Keratinocyte (primary cell): ENCODE measurements at regions not wholly inside any gene's neighbourhood (a gene's known extent, or its start where the extent isn't known, plus 50 kb on each side); places are given as distances from the start of the nearest gene placed in this dataset.

Experiments used
- DNase-seq: peaks from one replicate; pipeline ENCODE4 v3.0.0-alpha.2; 2011; ENCODE audit warnings: low read depth, missing footprints, low spot score
- FAIRE-seq: peaks from 2 replicates; lab custom pipeline; 2011; peaks lifted over from hg19 to GRCh38; lab: Jason Lieb, UNC
- H2AFZ ChIP-seq: 2 replicates; pipeline ENCODE4 v1.6.0; 2012; ENCODE audit warnings: low read length, control low read depth, inconsistent platforms; ENCODE audit not compliant: control insufficient read depth
- H3K27ac ChIP-seq: 2 replicates; pipeline ENCODE4 v1.5.1; 2011; ENCODE audit warnings: low read length; ENCODE audit not compliant: control insufficient read depth, insufficient read depth
- H3K27me3 ChIP-seq: 3 replicates; pipeline ENCODE4 v1.6.0; 2011; ENCODE audit warnings: low read length; ENCODE audit not compliant: control insufficient read depth, insufficient read depth; ENCODE audit errors: extremely low read depth
- H3K36me3 ChIP-seq, 2 experiments: 2 replicates in 1 of 2; 3 replicates in 1 of 2; pipeline ENCODE4 v1.5.1; 2011; ENCODE audit warnings: low read length in 2 of 2, mild to moderate bottlenecking in 1 of 2; ENCODE audit not compliant: control insufficient read depth in 2 of 2, insufficient read depth in 2 of 2; ENCODE audit errors: extremely low read depth in 1 of 2
- H3K4me1 ChIP-seq: 3 replicates; pipeline ENCODE4 v1.5.1; 2011; ENCODE audit warnings: low read length; ENCODE audit not compliant: control insufficient read depth, insufficient read depth; ENCODE audit errors: extremely low read depth
- H3K4me2 ChIP-seq: 3 replicates; pipeline ENCODE4 v1.6.0; 2011; ENCODE audit warnings: low read depth, low read length; ENCODE audit not compliant: control insufficient read depth, insufficient read depth; ENCODE audit errors: extremely low read depth
- H3K4me3 ChIP-seq, 3 experiments: fragments of 200-600 bp in 1 of 3; sonication (generic) in 1 of 3; 2 replicates in 2 of 3; 3 replicates in 1 of 3; pipeline ENCODE4 v1.5.1; 2011 to 2016; ENCODE audit warnings: low read length in 3 of 3, mild to moderate bottlenecking in 3 of 3, control low read depth in 2 of 3, inconsistent platforms in 1 of 3, low read depth in 1 of 3, mixed read lengths in 1 of 3, mixed run types in 1 of 3, moderate library complexity in 1 of 3; ENCODE audit not compliant: control insufficient read depth in 2 of 3, insufficient read depth in 2 of 3; ENCODE audit errors: extremely low read depth in 1 of 3
- H3K79me2 ChIP-seq: 2 replicates; pipeline ENCODE4 v1.6.0; 2012; ENCODE audit warnings: low read length; ENCODE audit not compliant: control insufficient read depth, insufficient read depth
- H3K9ac ChIP-seq: 3 replicates; pipeline ENCODE4 v1.6.0; 2011; ENCODE audit warnings: low read length; ENCODE audit not compliant: control insufficient read depth, insufficient read depth; ENCODE audit errors: extremely low read depth
- H3K9me1 ChIP-seq: 3 replicates; pipeline ENCODE4 v1.6.0; 2011; ENCODE audit warnings: low read length; ENCODE audit not compliant: control insufficient read depth, insufficient read depth; ENCODE audit errors: extremely low read depth
- H3K9me3 ChIP-seq: 2 replicates; pipeline ENCODE4 v1.5.1; 2012; ENCODE audit warnings: low read depth, low read length; ENCODE audit not compliant: control insufficient read depth
- H4K20me1 ChIP-seq: 3 replicates; pipeline ENCODE4 v1.6.0; 2011; ENCODE audit warnings: low read length; ENCODE audit not compliant: control insufficient read depth, insufficient read depth; ENCODE audit errors: extremely low read depth
- EZH2 ChIP-seq: IDR thresholded peaks from one replicate; pipeline ENCODE4 v1.6.1; 2012; ENCODE audit warnings: inconsistent platforms, mild to moderate bottlenecking, low read length, moderate library complexity
- dilution Hi-C: fragments of 300-500 bp; cut with MboI; formaldehyde crosslinking; loops from one replicate; pipeline ENCODE4 v1.7.0; 2020; ENCODE audit warnings: low sequenced_read_pairs; ENCODE audit not compliant: extremely low pct_ligation_motif_present
- TF ChIP-seq, protein P1 (sequence below), 3 experiments: IDR thresholded peaks in 1 of 3; conservative IDR thresholded peaks in 1 of 3; optimal IDR thresholded peaks in 1 of 3; 2 replicates in 2 of 3; 3 replicates in 1 of 3; pipeline versions ENCODE3 to v1.5.1; 2011; ENCODE audit warnings: low read length in 3 of 3, mild to moderate bottlenecking in 3 of 3, moderate library complexity in 2 of 3, control low read depth in 1 of 3, inconsistent platforms in 1 of 3; ENCODE audit not compliant: insufficient read depth in 2 of 3; ENCODE audit errors: extremely low read depth in 1 of 3

GRCh38 chr6:9515633-9516606, 899.0 kb downstream of the TFAP2A start:
- Histone ChIP-seq H3K4me3 (peak overlapping the region; percentile 8 to 52 (median 18)), H2AFZ (peak overlapping the region; percentile 51), H3K4me1 (peaks cover 58% of the 10 kb centered on the region), H3K9me1 (no peaks in the 10 kb centered on the region), H3K27ac (peak overlapping the region; percentile 71), H4K20me1 (no peaks in the 10 kb centered on the region), H3K36me3 (no peaks in the 10 kb centered on the region), H3K9me3 (no peaks in the 10 kb centered on the region), H3K79me2 (no peaks in the 10 kb centered on the region), H3K9ac (no peak overlapping the region), H3K27me3 (no peaks in the 10 kb centered on the region), H3K4me2 (peak overlapping the region; percentile 87)
- TF ChIP-seq EZH2: no peak
- DNase-seq: no peak
- FAIRE-seq: peak; percentile 95
- dilution Hi-C loops: no loop called here

DNA sequence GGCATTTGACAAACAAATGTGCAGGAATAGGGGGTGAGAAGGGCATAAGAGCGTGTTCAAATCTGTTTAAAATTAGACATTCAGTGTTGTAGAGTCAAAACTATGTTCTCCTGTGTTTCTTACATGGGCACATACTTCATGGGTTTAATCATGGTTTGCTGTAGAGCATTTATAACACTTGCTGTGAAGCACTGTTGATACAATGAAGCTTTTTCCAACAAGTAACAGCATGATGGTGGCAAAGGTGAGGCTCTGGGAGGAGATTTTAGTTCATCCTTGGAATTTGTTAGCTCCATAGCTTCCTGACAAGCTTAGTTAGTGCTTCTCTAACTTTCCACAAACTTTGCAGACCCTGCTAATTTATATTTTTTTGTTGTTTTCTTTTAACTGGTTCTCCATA, 900.7 kb downstream of the TFAP2A start:
- no peaks in the 10 kb centered on the region for H3K9me1 ChIP-seq
- H3K4me2 ChIP-seq: peak overlapping the region; percentile 49
- H3K9me3 ChIP-seq: no peaks in the 10 kb centered on the region
- peak; percentile 89 for FAIRE-seq
- H3K27ac ChIP-seq: peak overlapping the region; percentile 61
- no peaks in the 10 kb centered on the region for H3K79me2 ChIP-seq
- no peak for DNase-seq
- no peaks in the 10 kb centered on the region for H3K27me3 ChIP-seq
- H3K4me1 ChIP-seq: peaks cover 43% of the 10 kb centered on the region
- TF ChIP-seq, protein P1, sequence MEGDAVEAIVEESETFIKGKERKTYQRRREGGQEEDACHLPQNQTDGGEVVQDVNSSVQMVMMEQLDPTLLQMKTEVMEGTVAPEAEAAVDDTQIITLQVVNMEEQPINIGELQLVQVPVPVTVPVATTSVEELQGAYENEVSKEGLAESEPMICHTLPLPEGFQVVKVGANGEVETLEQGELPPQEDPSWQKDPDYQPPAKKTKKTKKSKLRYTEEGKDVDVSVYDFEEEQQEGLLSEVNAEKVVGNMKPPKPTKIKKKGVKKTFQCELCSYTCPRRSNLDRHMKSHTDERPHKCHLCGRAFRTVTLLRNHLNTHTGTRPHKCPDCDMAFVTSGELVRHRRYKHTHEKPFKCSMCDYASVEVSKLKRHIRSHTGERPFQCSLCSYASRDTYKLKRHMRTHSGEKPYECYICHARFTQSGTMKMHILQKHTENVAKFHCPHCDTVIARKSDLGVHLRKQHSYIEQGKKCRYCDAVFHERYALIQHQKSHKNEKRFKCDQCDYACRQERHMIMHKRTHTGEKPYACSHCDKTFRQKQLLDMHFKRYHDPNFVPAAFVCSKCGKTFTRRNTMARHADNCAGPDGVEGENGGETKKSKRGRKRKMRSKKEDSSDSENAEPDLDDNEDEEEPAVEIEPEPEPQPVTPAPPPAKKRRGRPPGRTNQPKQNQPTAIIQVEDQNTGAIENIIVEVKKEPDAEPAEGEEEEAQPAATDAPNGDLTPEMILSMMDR (optimal IDR thresholded peaks at IDR 0.05 in 1 of 3, IDR thresholded peaks at IDR 0.05 in 1 of 3, conservative IDR thresholded peaks at IDR 0.05 in 1 of 3; ENCODE audit: extremely low read depth in 1 of 3, insufficient read depth in 2 of 3, low read length in 3 of 3): no peak
- TF ChIP-seq EZH2: no peak
- peak overlapping the region; percentile 22 for H2AFZ ChIP-seq
- no peaks in the 10 kb centered on the region for H4K20me1 ChIP-seq
- dilution Hi-C loops: no loop called here
- H3K4me3 ChIP-seq: peak overlapping the region in 1 of 3 experiments; percentile 13
- H3K9ac ChIP-seq: no peak overlapping the region
- H3K36me3 ChIP-seq: no peaks in the 10 kb centered on the region
